NT2/D1 (cell line): ENCODE measurements at regions not wholly inside any gene's neighbourhood (a gene's known extent, or its start where the extent isn't known, plus 50 kb on each side); places are given as distances from the start of the nearest gene placed in this dataset.

Source experiments
- SUZ12 ChIP-seq: IDR thresholded peaks from 2 replicates; pipeline ENCODE4 v1.6.1; 2011; ENCODE audit not compliant: insufficient read length, insufficient read depth; ENCODE audit errors: extremely low read depth
- YY1 ChIP-seq: IDR thresholded peaks from 2 replicates; pipeline ENCODE4 v1.6.1; 2011; ENCODE audit not compliant: insufficient read length, insufficient read depth
- ZNF274 ChIP-seq: IDR thresholded peaks from 2 replicates; pipeline ENCODE4 v1.6.1; 2011; ENCODE audit warnings: mild to moderate bottlenecking, low read depth, low read length

GRCh38 chr6:112557961-112558360 is 210.8 kb downstream of the RFPL4B start:
- TF ChIP-seq SUZ12 (no peak), YY1 (no peak), ZNF274 (no peak)
